SK-N-MC (cell line): ENCODE measurements at regions not wholly inside any gene's neighbourhood (a gene's known extent, or its start where the extent isn't known, plus 50 kb on each side); places are given as distances from the start of the nearest gene placed in this dataset.

Experiments used
- EZH2 ChIP-seq: fragments of 200-600 bp; sonication (generic); IDR thresholded peaks from one replicate; pipeline ENCODE4 v1.6.1; 2017; ENCODE audit warnings: antibody characterized with exemption
- POLR2AphosphoS5 ChIP-seq: IDR thresholded peaks from 2 replicates; pipeline ENCODE4 v1.6.1; 2012; ENCODE audit warnings: mild to moderate bottlenecking, low read depth, low read length, borderline replicate concordance

DNA sequence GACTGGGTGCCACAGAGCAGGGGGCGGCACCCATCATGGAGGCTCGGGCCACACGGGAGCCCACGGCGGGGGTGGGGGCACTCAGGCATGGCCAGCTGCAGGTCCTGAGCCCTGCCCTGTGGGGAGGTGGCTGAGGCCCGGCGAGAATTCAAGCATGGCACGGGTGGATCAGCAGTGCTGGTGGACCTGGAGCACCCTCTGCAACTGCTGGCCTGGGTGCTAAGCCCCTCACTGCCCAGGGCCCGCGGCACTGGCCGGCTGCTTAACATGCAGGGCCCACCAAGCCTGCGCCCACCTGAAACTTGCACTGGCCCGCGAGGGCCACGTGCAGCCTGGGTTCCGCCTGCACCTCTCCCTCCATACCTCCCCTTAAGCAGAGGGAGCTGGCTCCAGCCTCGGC, 258.6 kb downstream of the CENPC start:
- no peak for TF ChIP-seq EZH2
- no peak for TF ChIP-seq POLR2AphosphoS5
